OCI-LY1 (cell line): ENCODE measurements at regions not wholly inside any gene's neighbourhood (a gene's known extent, or its start where the extent isn't known, plus 50 kb on each side); places are given as distances from the start of the nearest gene placed in this dataset.

Experiments used
- H2AFZ ChIP-seq: fragments of 200-600 bp; sonication (generic), shearing (Covaris generic); 2 replicates; pipeline ENCODE4 v1.6.0; 2014; ENCODE audit warnings: antibody characterized with exemption, mild to moderate bottlenecking, low read length
- H3F3A ChIP-seq: fragments of 200-600 bp; sonication (generic), shearing (Covaris generic); 2 replicates; pipeline ENCODE4 v1.6.0; 2014; ENCODE audit warnings: mild to moderate bottlenecking, antibody characterized with exemption, low read length, moderate library complexity; ENCODE audit not compliant: insufficient read depth
- H3K27ac ChIP-seq: fragments of 200-600 bp; sonication (generic); 2 replicates; pipeline ENCODE4 v1.5.1; 2014; ENCODE audit warnings: low read length, mixed run types, mild to moderate bottlenecking, low read depth; ENCODE audit not compliant: poor library complexity, severe bottlenecking
- H3K27me3 ChIP-seq: fragments of 200-600 bp; sonication (generic); 2 replicates; pipeline ENCODE4 v1.6.0; 2014; ENCODE audit warnings: antibody characterized with exemption, mild to moderate bottlenecking, low read length, moderate library complexity; ENCODE audit not compliant: insufficient read depth
- H3K36me3 ChIP-seq: fragments of 200-600 bp; sonication (generic); 2 replicates; pipeline ENCODE4 v1.6.1; 2014; ENCODE audit warnings: mild to moderate bottlenecking, antibody characterized with exemption, low read length, moderate library complexity, mixed read lengths; ENCODE audit not compliant: insufficient read depth
- H3K4me1 ChIP-seq: fragments of 200-600 bp; sonication (generic); 2 replicates; pipeline ENCODE4 v1.5.1; 2014; ENCODE audit warnings: mild to moderate bottlenecking, low read length, moderate library complexity; ENCODE audit not compliant: insufficient read depth, severe bottlenecking
- H3K4me2 ChIP-seq: fragments of 200-600 bp; sonication (generic), shearing (Covaris generic); 2 replicates; pipeline ENCODE4 v1.6.1; 2014; ENCODE audit warnings: low read length
- H3K4me3 ChIP-seq: fragments of 200-600 bp; sonication (generic); 2 replicates; pipeline ENCODE4 v1.5.1; 2014; ENCODE audit warnings: low read length, low read depth, mild to moderate bottlenecking, mixed read lengths; ENCODE audit not compliant: poor library complexity, severe bottlenecking
- H3K79me2 ChIP-seq: fragments of 200-600 bp; shearing (Covaris generic); 2 replicates; pipeline ENCODE4 v1.6.1; 2016; ENCODE audit warnings: mixed run types, low read length, mixed read lengths; ENCODE audit not compliant: insufficient read depth
- H3K9ac ChIP-seq: fragments of 200-600 bp; sonication (generic), shearing (Covaris generic); 2 replicates; pipeline ENCODE4 v1.6.1; 2014; ENCODE audit warnings: mild to moderate bottlenecking, low read length, mixed read lengths
- H3K9me2 ChIP-seq: fragments of 200-600 bp; sonication (generic), shearing (Covaris generic); 2 replicates; pipeline ENCODE4 v1.6.1; 2014; ENCODE audit warnings: low read depth, mild to moderate bottlenecking, low read length, mixed read lengths
- H3K9me3 ChIP-seq: fragments of 200-600 bp; shearing (Covaris generic); 2 replicates; pipeline ENCODE4 v1.6.1; 2014; ENCODE audit warnings: low read length, mixed read lengths
- H4K20me1 ChIP-seq: fragments of 200-600 bp; sonication (generic), shearing (Covaris generic); 2 replicates; pipeline ENCODE4 v1.6.0; 2016; ENCODE audit warnings: mild to moderate bottlenecking, low read length; ENCODE audit not compliant: insufficient read depth
- EZH2 ChIP-seq: fragments of 200-600 bp; sonication (generic), shearing (Covaris generic); IDR thresholded peaks from 2 replicates; pipeline ENCODE4 v1.8.0; 2017; ENCODE audit warnings: borderline replicate concordance, mixed run types, mild to moderate bottlenecking, antibody characterized with exemption, low read length, moderate library complexity, mixed read lengths
- TF ChIP-seq, protein P1 (sequence below): fragments of 200-600 bp; sonication (generic), shearing (Covaris generic); IDR thresholded peaks from 2 replicates; pipeline ENCODE4 v1.5.1; 2017; ENCODE audit warnings: mild to moderate bottlenecking, antibody characterized with exemption, low read length, moderate library complexity, mixed read lengths

DNA sequence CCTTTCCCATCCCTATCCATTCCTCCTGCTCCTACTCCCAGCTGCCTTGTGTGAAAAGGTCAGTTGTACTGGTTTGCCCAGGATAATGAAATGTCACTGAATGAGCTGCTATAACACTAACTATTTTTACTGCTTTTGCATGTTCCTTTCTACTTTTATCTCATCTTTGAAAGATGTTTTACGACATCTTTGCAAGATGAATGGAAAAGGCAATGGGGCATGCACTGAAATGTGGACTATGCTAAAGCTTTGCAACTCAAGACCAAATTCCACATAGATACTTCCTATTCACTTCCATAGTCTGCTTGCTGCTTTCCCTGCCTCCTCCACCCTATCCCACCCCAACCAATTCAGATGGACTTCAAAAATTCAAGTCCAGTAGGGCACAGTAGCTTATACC is 111.3 kb downstream of the SETD4 start:
- H4K20me1 ChIP-seq, result no peaks in the 10 kb centered on the region
- no peaks in the 10 kb centered on the region for H3K9me3 ChIP-seq
- H3K9ac ChIP-seq, result no peak overlapping the region
- H3K9me2 ChIP-seq, result no peaks in the 10 kb centered on the region
- TF ChIP-seq, protein P1, sequence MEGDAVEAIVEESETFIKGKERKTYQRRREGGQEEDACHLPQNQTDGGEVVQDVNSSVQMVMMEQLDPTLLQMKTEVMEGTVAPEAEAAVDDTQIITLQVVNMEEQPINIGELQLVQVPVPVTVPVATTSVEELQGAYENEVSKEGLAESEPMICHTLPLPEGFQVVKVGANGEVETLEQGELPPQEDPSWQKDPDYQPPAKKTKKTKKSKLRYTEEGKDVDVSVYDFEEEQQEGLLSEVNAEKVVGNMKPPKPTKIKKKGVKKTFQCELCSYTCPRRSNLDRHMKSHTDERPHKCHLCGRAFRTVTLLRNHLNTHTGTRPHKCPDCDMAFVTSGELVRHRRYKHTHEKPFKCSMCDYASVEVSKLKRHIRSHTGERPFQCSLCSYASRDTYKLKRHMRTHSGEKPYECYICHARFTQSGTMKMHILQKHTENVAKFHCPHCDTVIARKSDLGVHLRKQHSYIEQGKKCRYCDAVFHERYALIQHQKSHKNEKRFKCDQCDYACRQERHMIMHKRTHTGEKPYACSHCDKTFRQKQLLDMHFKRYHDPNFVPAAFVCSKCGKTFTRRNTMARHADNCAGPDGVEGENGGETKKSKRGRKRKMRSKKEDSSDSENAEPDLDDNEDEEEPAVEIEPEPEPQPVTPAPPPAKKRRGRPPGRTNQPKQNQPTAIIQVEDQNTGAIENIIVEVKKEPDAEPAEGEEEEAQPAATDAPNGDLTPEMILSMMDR, result no peak
- H3K4me2 ChIP-seq, result no peak overlapping the region
- H3K27ac ChIP-seq, result no peak overlapping the region
- H3K27me3 ChIP-seq, result no peaks in the 10 kb centered on the region
- H3K4me3 ChIP-seq, result no peak overlapping the region
- no peak overlapping the region for H2AFZ ChIP-seq
- H3K36me3 ChIP-seq, result no peaks in the 10 kb centered on the region
- no peaks in the 10 kb centered on the region for H3K79me2 ChIP-seq
- no peaks in the 10 kb centered on the region for H3F3A ChIP-seq
- no peaks in the 10 kb centered on the region for H3K4me1 ChIP-seq

DNA sequence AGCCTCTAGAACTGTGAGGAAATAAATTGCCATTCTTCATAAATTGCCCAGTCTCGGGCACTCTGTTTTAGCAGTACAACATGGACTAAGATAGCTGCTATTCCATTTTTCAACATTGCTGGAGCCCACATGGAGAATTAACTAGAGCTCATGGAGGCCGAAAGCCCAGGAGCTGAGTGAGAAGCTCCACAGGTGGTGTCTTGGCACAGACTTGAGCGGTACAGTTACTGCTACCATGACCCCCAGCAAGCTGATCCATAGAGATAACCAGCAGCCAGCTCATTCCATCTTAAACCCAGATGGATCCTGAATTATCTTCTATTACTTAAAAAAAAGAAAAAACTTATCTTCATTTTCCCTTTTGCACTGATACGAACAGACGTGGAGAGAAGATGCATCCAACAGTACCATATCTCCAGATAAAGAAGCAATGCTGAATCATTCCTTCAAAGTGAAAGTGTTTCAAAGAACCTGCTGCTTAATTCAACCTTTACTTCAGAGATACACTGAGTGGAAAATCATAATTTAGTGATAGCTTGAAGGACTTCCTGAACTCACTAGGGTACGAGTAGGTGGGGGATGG is 115.1 kb downstream of the SETD4 start:
- Histone ChIP-seq H3K79me2 (no peaks in the 10 kb centered on the region), H3K9me2 (no peaks in the 10 kb centered on the region), H3K4me3 (no peak overlapping the region), H4K20me1 (no peaks in the 10 kb centered on the region), H3K9me3 (no peaks in the 10 kb centered on the region), H2AFZ (no peak overlapping the region), H3K4me1 (no peaks in the 10 kb centered on the region), H3K4me2 (no peak overlapping the region), H3K27ac (no peak overlapping the region), H3K36me3 (no peaks in the 10 kb centered on the region), H3K27me3 (no peaks in the 10 kb centered on the region), H3K9ac (no peak overlapping the region), H3F3A (no peaks in the 10 kb centered on the region)
- TF ChIP-seq, protein P1, result no peak
- no peak for TF ChIP-seq EZH2

DNA sequence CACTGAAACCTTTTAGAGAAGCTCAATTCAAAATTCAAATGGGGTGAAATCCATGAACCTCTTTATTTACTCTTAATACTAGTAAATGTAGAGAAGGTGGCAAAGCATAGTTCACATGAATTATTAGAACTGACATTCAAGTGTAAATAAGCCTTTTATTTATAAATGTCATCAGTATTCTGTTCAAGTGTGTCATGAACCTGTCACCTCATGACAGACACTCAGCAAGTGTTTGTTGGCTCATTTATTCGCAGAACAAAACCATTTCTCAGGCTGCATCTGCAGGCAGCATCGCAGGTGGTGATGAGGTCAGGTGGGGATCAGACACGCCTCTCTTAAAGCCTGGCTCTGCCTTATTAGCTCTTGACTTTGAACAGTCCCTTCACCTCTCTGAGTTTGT is 116.6 kb downstream of the SETD4 start:
- H4K20me1 ChIP-seq, result no peaks in the 10 kb centered on the region
- TF ChIP-seq, protein P1, result no peak
- no peak for TF ChIP-seq EZH2
- no peaks in the 10 kb centered on the region for H3K27me3 ChIP-seq
- no peaks in the 10 kb centered on the region for H3K4me1 ChIP-seq
- H3K9me3 ChIP-seq, result no peaks in the 10 kb centered on the region
- H3K4me3 ChIP-seq, result no peak overlapping the region
- H3K27ac ChIP-seq, result no peak overlapping the region
- H3K9ac ChIP-seq, result no peak overlapping the region
- no peak overlapping the region for H2AFZ ChIP-seq
- no peaks in the 10 kb centered on the region for H3F3A ChIP-seq
- no peaks in the 10 kb centered on the region for H3K36me3 ChIP-seq
- no peaks in the 10 kb centered on the region for H3K9me2 ChIP-seq
- H3K4me2 ChIP-seq, result no peak overlapping the region
- no peaks in the 10 kb centered on the region for H3K79me2 ChIP-seq
